SK-N-SH treated with all-trans-retinoic acid at 6 μM for 48 hours (cell line): ENCODE measurements at regions not wholly inside any gene's neighbourhood (a gene's known extent, or its start where the extent isn't known, plus 50 kb on each side); places are given as distances from the start of the nearest gene placed in this dataset.

Experiments used
- CSRNP3 ChIP-seq: fragments of 250-450 bp; sonication (Bioruptor Pico); IDR thresholded peaks from 2 replicates; pipeline ENCODE4 v1.5.1; 2021; ENCODE audit warnings: mild to moderate bottlenecking, moderate library complexity
- PATZ1 ChIP-seq: fragments of 250-450 bp; sonication (Bioruptor Pico); IDR thresholded peaks from 2 replicates; pipeline ENCODE4 v1.8.0; 2020; ENCODE audit warnings: mild to moderate bottlenecking, moderate library complexity, borderline replicate concordance
- TOX ChIP-seq: fragments of 250-450 bp; sonication (Bioruptor Pico); IDR thresholded peaks from 2 replicates; pipeline ENCODE4 v1.8.0; 2021; ENCODE audit warnings: mild to moderate bottlenecking, moderate library complexity, borderline replicate concordance
- TF ChIP-seq, protein P1 (sequence below): fragments of 250-450 bp; sonication (Bioruptor Pico); IDR thresholded peaks from 2 replicates; pipeline ENCODE4 v1.5.1; 2020; ENCODE audit warnings: low read depth, mild to moderate bottlenecking, moderate library complexity

DNA sequence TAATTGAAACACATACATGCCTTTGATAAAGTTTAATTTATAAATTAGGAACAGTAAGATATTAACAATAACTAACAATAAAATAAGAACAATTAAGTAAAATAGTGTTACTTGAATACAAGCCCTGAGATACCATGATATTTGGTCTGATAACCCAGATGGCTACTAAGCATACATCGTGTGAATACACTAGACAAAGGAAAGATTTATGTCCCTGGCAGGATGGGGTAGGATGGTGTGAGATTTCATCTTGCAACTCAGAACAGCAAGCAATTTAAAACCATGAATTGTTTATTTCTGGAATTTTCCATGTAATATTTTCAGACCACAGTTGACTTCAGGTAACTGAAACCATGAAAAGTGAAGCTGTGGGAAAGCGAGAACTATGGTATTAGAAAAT, 169.5 kb downstream of the DIPK2A start:
- TF ChIP-seq, protein P1, sequence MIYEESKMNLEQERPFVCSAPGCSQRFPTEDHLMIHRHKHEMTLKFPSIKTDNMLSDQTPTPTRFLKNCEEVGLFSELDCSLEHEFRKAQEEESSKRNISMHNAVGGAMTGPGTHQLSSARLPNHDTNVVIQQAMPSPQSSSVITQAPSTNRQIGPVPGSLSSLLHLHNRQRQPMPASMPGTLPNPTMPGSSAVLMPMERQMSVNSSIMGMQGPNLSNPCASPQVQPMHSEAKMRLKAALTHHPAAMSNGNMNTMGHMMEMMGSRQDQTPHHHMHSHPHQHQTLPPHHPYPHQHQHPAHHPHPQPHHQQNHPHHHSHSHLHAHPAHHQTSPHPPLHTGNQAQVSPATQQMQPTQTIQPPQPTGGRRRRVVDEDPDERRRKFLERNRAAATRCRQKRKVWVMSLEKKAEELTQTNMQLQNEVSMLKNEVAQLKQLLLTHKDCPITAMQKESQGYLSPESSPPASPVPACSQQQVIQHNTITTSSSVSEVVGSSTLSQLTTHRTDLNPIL, result no peak
- TF ChIP-seq TOX (no peak), PATZ1 (CRISPR knock-in tag) (no peak), CSRNP3 (no peak)
